NCI-H748 treated with DMSO at 0.1 percent for 48 hours (cell line): ENCODE measurements at regions not wholly inside any gene's neighbourhood (a gene's known extent, or its start where the extent isn't known, plus 50 kb on each side); places are given as distances from the start of the nearest gene placed in this dataset.

ENCODE experiments used
- DNase-seq: peaks from one replicate; lab custom pipeline; 2025; lab: John Stamatoyannopoulos, UW

GRCh38 chr1:81330111-81330510 lies 470.6 kb upstream of the ADGRL2 start:
- no peak for DNase-seq

- peak; percentile 22 for DNase-seq
Measured at GRCh38 chr1:81329041-81329440, 471.7 kb upstream of the ADGRL2 start.

- no peak for DNase-seq
Measured at GRCh38 chr1:81327743-81328142, 473.0 kb upstream of the ADGRL2 start.

GRCh38 chr1:81327103-81327710 lies 473.5 kb upstream of the ADGRL2 start:
- DNase-seq, result no peak

- DNase-seq, result no peak
Measured at GRCh38 chr1:81326212-81326611, 474.5 kb upstream of the ADGRL2 start.

GRCh38 chr1:81325397-81325796 lies 475.3 kb upstream of the ADGRL2 start:
- DNase-seq, result no peak

GRCh38 chr1:81323862-81324261 lies 476.9 kb upstream of the ADGRL2 start:
- DNase-seq, result no peak

GRCh38 chr1:81317191-81317590 lies 483.5 kb upstream of the ADGRL2 start:
- no peak for DNase-seq

GRCh38 chr1:81314513-81315233 lies 486.1 kb upstream of the ADGRL2 start:
- no peak for DNase-seq

- DNase-seq, result no peak
Measured at GRCh38 chr1:81313289-81313688, 487.4 kb upstream of the ADGRL2 start.

- DNase-seq, result no peak
Measured at GRCh38 chr1:81312272-81312754, 488.4 kb upstream of the ADGRL2 start.

- no peak for DNase-seq
Measured at GRCh38 chr1:81310250-81310649, 490.5 kb upstream of the ADGRL2 start.

- no peak for DNase-seq
Measured at GRCh38 chr1:81308191-81308590, 492.5 kb upstream of the ADGRL2 start.

- DNase-seq, result no peak
Measured at GRCh38 chr1:81307786-81308185, 492.9 kb upstream of the ADGRL2 start.

- DNase-seq, result peak; percentile 97
Measured at GRCh38 chr1:81305997-81306452, 494.7 kb upstream of the ADGRL2 start.

- no peak for DNase-seq
Measured at GRCh38 chr1:81304187-81304586, 496.5 kb upstream of the ADGRL2 start.

- no peak for DNase-seq
Measured at GRCh38 chr1:81299892-81300291, 500.8 kb upstream of the ADGRL2 start.

GRCh38 chr1:81298266-81298665 lies 502.5 kb upstream of the ADGRL2 start:
- no peak for DNase-seq

- DNase-seq, result no peak
Measured at GRCh38 chr1:81296601-81297000, 504.1 kb upstream of the ADGRL2 start.

GRCh38 chr1:81290326-81290725 lies 510.4 kb upstream of the ADGRL2 start:
- no peak for DNase-seq

- DNase-seq, result no peak
Measured at GRCh38 chr1:81288689-81289088, 512.0 kb upstream of the ADGRL2 start.

GRCh38 chr1:81287411-81288080 lies 513.2 kb upstream of the ADGRL2 start:
- DNase-seq, result no peak

- no peak for DNase-seq
Measured at GRCh38 chr1:81270051-81270450, 530.7 kb upstream of the ADGRL2 start.
